DND-41 (cell line): ENCODE measurements at regions not wholly inside any gene's neighbourhood (a gene's known extent, or its start where the extent isn't known, plus 50 kb on each side); places are given as distances from the start of the nearest gene placed in this dataset.

ENCODE experiments used
- CTCF ChIP-seq: IDR thresholded peaks from 2 replicates; pipeline ENCODE4 v1.5.1; 2012; ENCODE audit warnings: borderline replicate concordance, low read length, moderate library complexity, mild to moderate bottlenecking; ENCODE audit not compliant: poor library complexity, severe bottlenecking; ENCODE audit errors: extremely low read depth
- EZH2 ChIP-seq: IDR thresholded peaks from 3 replicates; pipeline ENCODE4 v1.6.1; 2012; ENCODE audit warnings: borderline replicate concordance, low read depth, mild to moderate bottlenecking, moderate library complexity, low read length, inconsistent platforms; ENCODE audit not compliant: severe bottlenecking

DNA sequence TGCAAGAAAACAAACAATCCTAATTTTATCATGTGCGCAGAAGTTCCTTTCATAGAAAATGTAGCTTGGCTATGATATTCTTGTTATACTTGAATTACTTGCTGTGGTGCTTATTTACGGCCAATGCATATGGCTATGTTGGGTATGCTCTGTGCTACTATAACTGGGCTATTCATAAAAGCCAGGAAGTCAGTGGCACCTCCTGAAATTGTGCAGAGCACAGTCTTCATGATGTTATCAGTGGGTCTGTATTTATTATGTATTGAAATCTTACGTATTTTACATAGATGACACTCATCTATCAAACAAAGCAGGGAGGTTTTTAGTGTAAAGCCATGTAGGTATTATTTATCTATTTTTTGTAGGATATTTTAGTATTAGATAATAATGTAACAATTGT, 196.5 kb upstream of the NAALADL2 start:
- no peak for TF ChIP-seq CTCF
- TF ChIP-seq EZH2, result no peak
